ENCODE measurements at regions not wholly inside any gene's neighbourhood (a gene's known extent, or its start where the extent isn't known, plus 50 kb on each side); places are given as distances from the start of the nearest gene placed in this dataset.
"Not testable (repeated sequence)": the region's sequence is repeated elsewhere in the genome, so short reads cannot be mapped to it uniquely, and the experiment has no call there.

- no peak overlapping the region for H3K27ac ChIP-seq (ENCODE audit: low read length)
- no peaks in the 10 kb centered on the region for H3K4me1 ChIP-seq (ENCODE audit: control insufficient read depth, insufficient read depth, low read length)
Observed at GRCh38 chr18:22566703-22567420, 149.1 kb upstream of the CTAGE1 start.

GRCh38 chr18:22567794-22568193, 150.1 kb upstream of the CTAGE1 start:
- Histone ChIP-seq H3K27ac (ENCODE audit: low read length) (no peak overlapping the region), H3K4me3 (ENCODE audit: low read length in 2 of 2) (no peak overlapping the region), H3K9me3 (ENCODE audit: control insufficient read depth in 2 of 2, low read length in 2 of 2) (no peaks in the 10 kb centered on the region), H3K4me1 (ENCODE audit: control insufficient read depth, insufficient read depth, low read length) (no peaks in the 10 kb centered on the region), H3K9ac (ENCODE audit: low read length in 2 of 2) (no peak overlapping the region), H3K27me3 (ENCODE audit: control insufficient read depth in 1 of 2, insufficient read depth in 2 of 2, low read length in 2 of 2) (no peaks in the 10 kb centered on the region), H3K36me3 (ENCODE audit: control insufficient read depth in 2 of 2, insufficient read depth in 2 of 2, low read length in 2 of 2) (no peaks in the 10 kb centered on the region)

More at GRCh38 chr18:22566703-22567420, 149.1 kb upstream of the CTAGE1 start:
- Histone ChIP-seq H3K36me3 (ENCODE audit: control insufficient read depth in 2 of 2, insufficient read depth in 2 of 2, low read length in 2 of 2) (no peaks in the 10 kb centered on the region), H3K27me3 (ENCODE audit: control insufficient read depth in 1 of 2, insufficient read depth in 2 of 2, low read length in 2 of 2) (no peaks in the 10 kb centered on the region), H3K4me3 (ENCODE audit: low read length in 2 of 2) (no peak overlapping the region), H3K9me3 (ENCODE audit: control insufficient read depth in 2 of 2, low read length in 2 of 2) (no peaks in the 10 kb centered on the region), H3K9ac (ENCODE audit: low read length in 2 of 2) (no peak overlapping the region)

- H3K4me1 ChIP-seq (ENCODE audit: control insufficient read depth, insufficient read depth, low read length) = no peaks in the 10 kb centered on the region
Observed at GRCh38 chr18:22570492-22570891, 152.8 kb upstream of the CTAGE1 start.

GRCh38 chr18:22572341-22572740, 154.6 kb upstream of the CTAGE1 start:
- no peak overlapping the region for H3K4me3 ChIP-seq (ENCODE audit: low read length in 2 of 2)
- H3K9me3 ChIP-seq (ENCODE audit: control insufficient read depth in 2 of 2, low read length in 2 of 2) = no peaks in the 10 kb centered on the region
- no peak overlapping the region for H3K9ac ChIP-seq (ENCODE audit: low read length in 2 of 2)
- no peak overlapping the region for H3K27ac ChIP-seq (ENCODE audit: low read length)
- no peaks in the 10 kb centered on the region for H3K36me3 ChIP-seq (ENCODE audit: control insufficient read depth in 2 of 2, insufficient read depth in 2 of 2, low read length in 2 of 2)
- no peaks in the 10 kb centered on the region for H3K4me1 ChIP-seq (ENCODE audit: control insufficient read depth, insufficient read depth, low read length)
- H3K27me3 ChIP-seq (ENCODE audit: control insufficient read depth in 1 of 2, insufficient read depth in 2 of 2, low read length in 2 of 2) = no peaks in the 10 kb centered on the region

More at GRCh38 chr18:22570492-22570891, 152.8 kb upstream of the CTAGE1 start:
- Histone ChIP-seq H3K4me3 (ENCODE audit: low read length in 2 of 2) (no peak overlapping the region), H3K27ac (ENCODE audit: low read length) (no peak overlapping the region), H3K9ac (ENCODE audit: low read length in 2 of 2) (no peak overlapping the region), H3K36me3 (ENCODE audit: control insufficient read depth in 2 of 2, insufficient read depth in 2 of 2, low read length in 2 of 2) (no peaks in the 10 kb centered on the region), H3K9me3 (ENCODE audit: control insufficient read depth in 2 of 2, low read length in 2 of 2) (no peaks in the 10 kb centered on the region), H3K27me3 (ENCODE audit: control insufficient read depth in 1 of 2, insufficient read depth in 2 of 2, low read length in 2 of 2) (no peaks in the 10 kb centered on the region)

- Histone ChIP-seq H3K36me3 (ENCODE audit: control insufficient read depth in 2 of 2, insufficient read depth in 2 of 2, low read length in 2 of 2) (no peaks in the 10 kb centered on the region), H3K27me3 (ENCODE audit: control insufficient read depth in 1 of 2, insufficient read depth in 2 of 2, low read length in 2 of 2) (no peaks in the 10 kb centered on the region), H3K4me3 (ENCODE audit: low read length in 2 of 2) (no peak overlapping the region), H3K27ac (ENCODE audit: low read length) (no peak overlapping the region), H3K4me1 (ENCODE audit: control insufficient read depth, insufficient read depth, low read length) (no peaks in the 10 kb centered on the region), H3K9ac (ENCODE audit: low read length in 2 of 2) (no peak overlapping the region), H3K9me3 (ENCODE audit: control insufficient read depth in 2 of 2, low read length in 2 of 2) (no peaks in the 10 kb centered on the region)
Observed at GRCh38 chr18:22579271-22579670, 161.6 kb upstream of the CTAGE1 start.

GRCh38 chr18:22585333-22585732, 167.6 kb upstream of the CTAGE1 start:
- peaks cover 2% of the 10 kb centered on the region in 2 donors for H3K9me3 ChIP-seq (ENCODE audit: control insufficient read depth in 2 of 2, low read length in 2 of 2)
- H3K36me3 ChIP-seq (ENCODE audit: control insufficient read depth in 2 of 2, insufficient read depth in 2 of 2, low read length in 2 of 2) = no peaks in the 10 kb centered on the region
- no peak overlapping the region for H3K27ac ChIP-seq (ENCODE audit: low read length)
- H3K9ac ChIP-seq (ENCODE audit: low read length in 2 of 2) = no peak overlapping the region
- H3K4me3 ChIP-seq (ENCODE audit: low read length in 2 of 2) = no peak overlapping the region
- no peaks in the 10 kb centered on the region for H3K4me1 ChIP-seq (ENCODE audit: control insufficient read depth, insufficient read depth, low read length)
- no peaks in the 10 kb centered on the region for H3K27me3 ChIP-seq (ENCODE audit: control insufficient read depth in 1 of 2, insufficient read depth in 2 of 2, low read length in 2 of 2)

GRCh38 chr18:22585821-22586220, 168.1 kb upstream of the CTAGE1 start:
- H3K9me3 ChIP-seq (ENCODE audit: control insufficient read depth in 2 of 2, low read length in 2 of 2) = peaks cover 2% of the 10 kb centered on the region in 2 donors
- H3K27me3 ChIP-seq (ENCODE audit: control insufficient read depth in 1 of 2, insufficient read depth in 2 of 2, low read length in 2 of 2) = no peaks in the 10 kb centered on the region
- H3K4me1 ChIP-seq (ENCODE audit: control insufficient read depth, insufficient read depth, low read length) = no peaks in the 10 kb centered on the region
- no peak overlapping the region for H3K4me3 ChIP-seq (ENCODE audit: low read length in 2 of 2)
- no peak overlapping the region for H3K27ac ChIP-seq (ENCODE audit: low read length)
- no peaks in the 10 kb centered on the region for H3K36me3 ChIP-seq (ENCODE audit: control insufficient read depth in 2 of 2, insufficient read depth in 2 of 2, low read length in 2 of 2)
- H3K9ac ChIP-seq (ENCODE audit: low read length in 2 of 2) = no peak overlapping the region

- H3K4me3 ChIP-seq (ENCODE audit: low read length in 2 of 2) = no peak overlapping the region
- no peak overlapping the region for H3K27ac ChIP-seq (ENCODE audit: low read length)
- H3K36me3 ChIP-seq (ENCODE audit: control insufficient read depth in 2 of 2, insufficient read depth in 2 of 2, low read length in 2 of 2) = no peaks in the 10 kb centered on the region
- H3K9ac ChIP-seq (ENCODE audit: low read length in 2 of 2) = no peak overlapping the region
- H3K27me3 ChIP-seq (ENCODE audit: control insufficient read depth in 1 of 2, insufficient read depth in 2 of 2, low read length in 2 of 2) = no peaks in the 10 kb centered on the region
- no peaks in the 10 kb centered on the region for H3K4me1 ChIP-seq (ENCODE audit: control insufficient read depth, insufficient read depth, low read length)
- H3K9me3 ChIP-seq (ENCODE audit: control insufficient read depth in 2 of 2, low read length in 2 of 2) = peaks cover 2% of the 10 kb centered on the region in 2 donors
Observed at GRCh38 chr18:22591222-22591621, 173.5 kb upstream of the CTAGE1 start.

- Histone ChIP-seq H3K27me3 (ENCODE audit: control insufficient read depth in 1 of 2, insufficient read depth in 2 of 2, low read length in 2 of 2) (no peaks in the 10 kb centered on the region), H3K36me3 (ENCODE audit: control insufficient read depth in 2 of 2, insufficient read depth in 2 of 2, low read length in 2 of 2) (no peaks in the 10 kb centered on the region), H3K27ac (ENCODE audit: low read length) (no peak overlapping the region), H3K9ac (ENCODE audit: low read length in 2 of 2) (no peak overlapping the region), H3K4me1 (ENCODE audit: control insufficient read depth, insufficient read depth, low read length) (no peaks in the 10 kb centered on the region), H3K9me3 (ENCODE audit: control insufficient read depth in 2 of 2, low read length in 2 of 2) (no peaks in the 10 kb centered on the region), H3K4me3 (ENCODE audit: low read length in 2 of 2) (no peak overlapping the region)
Observed at GRCh38 chr18:22594155-22594690, 176.5 kb upstream of the CTAGE1 start.

- H3K4me1 ChIP-seq (ENCODE audit: control insufficient read depth, insufficient read depth, low read length) = peaks cover 2% of the 10 kb centered on the region
- H3K4me3 ChIP-seq (ENCODE audit: low read length in 2 of 2) = no peak overlapping the region
- H3K9me3 ChIP-seq (ENCODE audit: control insufficient read depth in 2 of 2, low read length in 2 of 2) = no peaks in the 10 kb centered on the region
- H3K9ac ChIP-seq (ENCODE audit: low read length in 2 of 2) = no peak overlapping the region
- no peaks in the 10 kb centered on the region for H3K27me3 ChIP-seq (ENCODE audit: control insufficient read depth in 1 of 2, insufficient read depth in 2 of 2, low read length in 2 of 2)
- H3K36me3 ChIP-seq (ENCODE audit: control insufficient read depth in 2 of 2, insufficient read depth in 2 of 2, low read length in 2 of 2) = no peaks in the 10 kb centered on the region
- no peak overlapping the region for H3K27ac ChIP-seq (ENCODE audit: low read length)
Observed at GRCh38 chr18:22601481-22601880, 183.8 kb upstream of the CTAGE1 start.

- not testable (repeated sequence) for H3K27me3 ChIP-seq (ENCODE audit: control insufficient read depth in 1 of 2, insufficient read depth in 2 of 2, low read length in 2 of 2); H3K27ac ChIP-seq (ENCODE audit: low read length)
Observed at GRCh38 chr18:22602456-22602855, 184.7 kb upstream of the CTAGE1 start.

More at GRCh38 chr18:22602456-22602855, 184.7 kb upstream of the CTAGE1 start:
- not testable (repeated sequence) for H3K4me1 ChIP-seq (ENCODE audit: control insufficient read depth, insufficient read depth, low read length); H3K9me3 ChIP-seq (ENCODE audit: control insufficient read depth in 2 of 2, low read length in 2 of 2); H3K9ac ChIP-seq (ENCODE audit: low read length in 2 of 2); H3K36me3 ChIP-seq (ENCODE audit: control insufficient read depth in 2 of 2, insufficient read depth in 2 of 2, low read length in 2 of 2); H3K4me3 ChIP-seq (ENCODE audit: low read length in 2 of 2)

All from stomach smooth muscle (tissue), 2 donors.